NT2/D1 (cell line): ENCODE measurements at regions not wholly inside any gene's neighbourhood (a gene's known extent, or its start where the extent isn't known, plus 50 kb on each side); places are given as distances from the start of the nearest gene placed in this dataset.

Experiments used
- SUZ12 ChIP-seq: IDR thresholded peaks from 2 replicates; pipeline ENCODE4 v1.6.1; 2011; ENCODE audit not compliant: insufficient read length, insufficient read depth; ENCODE audit errors: extremely low read depth
- YY1 ChIP-seq: IDR thresholded peaks from 2 replicates; pipeline ENCODE4 v1.6.1; 2011; ENCODE audit not compliant: insufficient read length, insufficient read depth
- ZNF274 ChIP-seq: IDR thresholded peaks from 2 replicates; pipeline ENCODE4 v1.6.1; 2011; ENCODE audit warnings: mild to moderate bottlenecking, low read depth, low read length

GRCh38 chr17:14797021-14797420, 468.1 kb downstream of the PMP22 start:
- TF ChIP-seq YY1 (no peak), ZNF274 (no peak), SUZ12 (no peak)
